Heart left ventricle (tissue), 13 donors: ENCODE measurements at regions not wholly inside any gene's neighbourhood (a gene's known extent, or its start where the extent isn't known, plus 50 kb on each side); places are given as distances from the start of the nearest gene placed in this dataset.

Experiments used
- POLR2A ChIP-seq, 2 donors: fragments of 450-650 bp; IDR thresholded peaks; one replicate each; pipeline ENCODE4 v1.6.1; 2017; ENCODE audit warnings: antibody characterized with exemption in 2 of 2, mild to moderate bottlenecking in 2 of 2, moderate library complexity in 2 of 2
- TF ChIP-seq, protein P1 (sequence below), 12 donors: fragments of 200-600 bp; sonication (generic) in 4 of 12; IDR thresholded peaks; one replicate each; pipeline versions ENCODE4 v1.5.0 to v1.8.0; 2018 to 2022; ENCODE audit warnings: antibody characterized with exemption in 12 of 12, mild to moderate bottlenecking in 5 of 12
- donor health status: ischemic (EF 13 %, LVEDD 7.1; RV severe dilation, severe dysfunction).
- donor health status: DM: no; HTN: yes; CAD: no.
- donor health status: DM: no; HTN: no; CAD: no.
- donor health status: ischemic (EF 25% LVEDD 6.9; RV normal size, moderate dysfunction).
- donor health status: ischemic (EF 25% LVEDD 5.7; RV mildly dilated, moderate dysfunction).
- donor health status: ischemic (EF 35%, LVEDD 5.7; RV mildly dilated, moderate dysfunction).
- donor health status: nonischemic (EF 11% LVEDD 7.7; RV severe dilation, severe dysfunction).
- donor health status: DM: yes; HTN: yes; CAD: no.
- donor health status: PGD.
- donor health status: ischemic (EF 29% LVEDD 5.4; RV normal size, mild dysfunction).
- donor health status: nonischemic (EF 23%, LVEDD 6.1; RV moderate dilation, normal function).

DNA sequence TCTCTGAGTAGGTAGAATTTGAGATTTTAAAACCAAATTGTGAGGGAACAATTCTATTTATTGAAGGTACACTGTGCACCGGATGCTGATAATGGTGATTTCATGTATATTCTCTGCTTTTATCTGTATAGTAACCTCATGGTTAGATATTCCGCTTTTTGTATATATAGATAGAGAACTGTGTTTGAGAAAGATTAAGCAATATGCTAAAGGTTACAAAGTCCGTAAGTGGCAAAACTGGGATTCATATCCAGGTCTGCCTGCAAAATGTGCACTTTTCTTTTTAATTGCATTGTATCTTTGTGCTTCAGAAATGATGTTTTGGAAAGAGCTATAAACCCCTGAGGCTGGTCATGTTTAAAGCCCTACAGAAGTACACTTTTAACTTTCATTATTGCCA lies 635.4 kb upstream of the NECTIN3 start:
- TF ChIP-seq, protein P1, sequence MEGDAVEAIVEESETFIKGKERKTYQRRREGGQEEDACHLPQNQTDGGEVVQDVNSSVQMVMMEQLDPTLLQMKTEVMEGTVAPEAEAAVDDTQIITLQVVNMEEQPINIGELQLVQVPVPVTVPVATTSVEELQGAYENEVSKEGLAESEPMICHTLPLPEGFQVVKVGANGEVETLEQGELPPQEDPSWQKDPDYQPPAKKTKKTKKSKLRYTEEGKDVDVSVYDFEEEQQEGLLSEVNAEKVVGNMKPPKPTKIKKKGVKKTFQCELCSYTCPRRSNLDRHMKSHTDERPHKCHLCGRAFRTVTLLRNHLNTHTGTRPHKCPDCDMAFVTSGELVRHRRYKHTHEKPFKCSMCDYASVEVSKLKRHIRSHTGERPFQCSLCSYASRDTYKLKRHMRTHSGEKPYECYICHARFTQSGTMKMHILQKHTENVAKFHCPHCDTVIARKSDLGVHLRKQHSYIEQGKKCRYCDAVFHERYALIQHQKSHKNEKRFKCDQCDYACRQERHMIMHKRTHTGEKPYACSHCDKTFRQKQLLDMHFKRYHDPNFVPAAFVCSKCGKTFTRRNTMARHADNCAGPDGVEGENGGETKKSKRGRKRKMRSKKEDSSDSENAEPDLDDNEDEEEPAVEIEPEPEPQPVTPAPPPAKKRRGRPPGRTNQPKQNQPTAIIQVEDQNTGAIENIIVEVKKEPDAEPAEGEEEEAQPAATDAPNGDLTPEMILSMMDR (IDR thresholded peaks at IDR 0.05) = no peak
- TF ChIP-seq POLR2A (IDR thresholded peaks at IDR 0.05) = no peak
